RWPE2 (cell line): ENCODE measurements at regions not wholly inside any gene's neighbourhood (a gene's known extent, or its start where the extent isn't known, plus 50 kb on each side); places are given as distances from the start of the nearest gene placed in this dataset.

Source experiments
- ATAC-seq: fragments of 200-7000 bp; cut with Tn5 transposase; 3 replicates; pipeline ENCODE4 v1.9.1; 2021; ENCODE audit warnings: low read depth
- DNase-seq: peaks from one replicate; pipeline ENCODE4 v3.0.0-alpha.2; 2020; ENCODE audit warnings: low spot score
- H3K27ac ChIP-seq: fragments of 450-650 bp; 2 replicates; pipeline ENCODE4 v1.5.1; 2017; ENCODE audit warnings: mild to moderate bottlenecking; ENCODE audit not compliant: poor library complexity, severe bottlenecking
- H3K27me3 ChIP-seq: fragments of 250-450 bp; sonication (Bioruptor Pico); 2 replicates; pipeline ENCODE4 v1.5.1; 2021; ENCODE audit warnings: mild to moderate bottlenecking, moderate library complexity; ENCODE audit not compliant: insufficient read depth, poor library complexity, severe bottlenecking
- H3K36me3 ChIP-seq: fragments of 250-450 bp; sonication (Bioruptor Pico); 2 replicates; pipeline ENCODE4 v1.5.1; 2020; ENCODE audit warnings: low read depth, mild to moderate bottlenecking, moderate library complexity
- H3K4me1 ChIP-seq: fragments of 250-450 bp; sonication (Bioruptor Pico); 2 replicates; pipeline ENCODE4 v1.5.1; 2021; ENCODE audit warnings: mild to moderate bottlenecking, moderate library complexity; ENCODE audit not compliant: insufficient read depth, poor library complexity, severe bottlenecking
- H3K4me3 ChIP-seq: fragments of 250-450 bp; sonication (Bioruptor Pico); 2 replicates; pipeline ENCODE4 v1.5.1; 2021; ENCODE audit warnings: mild to moderate bottlenecking, moderate library complexity; ENCODE audit not compliant: severe bottlenecking
- H3K9me3 ChIP-seq: fragments of 250-450 bp; sonication (Bioruptor Pico); 2 replicates; pipeline ENCODE4 v1.5.1; 2021; ENCODE audit warnings: mild to moderate bottlenecking, moderate library complexity; ENCODE audit not compliant: severe bottlenecking
- CTCF ChIP-seq: fragments of 450-650 bp; IDR thresholded peaks from one replicate; pipeline ENCODE4 v1.5.1; 2017; ENCODE audit warnings: mild to moderate bottlenecking, moderate library complexity; ENCODE audit not compliant: poor library complexity, severe bottlenecking

- Histone ChIP-seq H3K36me3 (no peaks in the 10 kb centered on the region), H3K4me1 (peaks cover 23% of the 10 kb centered on the region), H3K27me3 (no peaks in the 10 kb centered on the region), H3K27ac (peak overlapping the region; percentile 88), H3K9me3 (no peaks in the 10 kb centered on the region), H3K4me3 (no peak overlapping the region)
- no peak for DNase-seq
- no peak for TF ChIP-seq CTCF
- no peak for ATAC-seq
These were observed 455.3 kb downstream of the MEIS1 start for GRCh38 chr2:66890166-66890742.

- H3K27ac ChIP-seq = no peak overlapping the region
- H3K36me3 ChIP-seq = no peaks in the 10 kb centered on the region
- DNase-seq = no peak
- peaks cover 4% of the 10 kb centered on the region for H3K4me1 ChIP-seq
- no peak for TF ChIP-seq CTCF
- no peak for ATAC-seq
- no peaks in the 10 kb centered on the region for H3K9me3 ChIP-seq
- H3K4me3 ChIP-seq = no peak overlapping the region
- H3K27me3 ChIP-seq = no peaks in the 10 kb centered on the region
These were observed 460.3 kb downstream of the MEIS1 start for GRCh38 chr2:66895206-66895605.

DNA sequence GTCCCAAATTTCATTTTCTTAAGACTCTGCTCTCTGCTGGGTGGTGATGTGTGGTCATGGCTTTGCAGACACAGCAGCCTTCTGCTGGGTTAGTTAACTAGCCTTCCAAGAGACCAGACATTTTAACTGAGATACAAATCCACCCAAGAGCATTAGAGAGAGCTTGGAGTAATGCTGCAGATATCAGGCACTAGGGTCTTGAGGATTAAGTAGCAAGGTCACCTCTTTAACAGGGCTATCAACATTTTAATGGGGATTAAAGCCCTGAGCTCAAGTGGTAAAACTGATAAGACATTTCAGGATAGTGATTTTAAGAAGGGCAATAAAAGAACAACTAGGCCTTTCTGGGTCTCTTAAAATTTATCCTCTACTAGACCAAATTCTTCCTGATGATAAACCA is 461.2 kb downstream of the MEIS1 start:
- ATAC-seq (no peak), DNase-seq (no peak)
- no peaks in the 10 kb centered on the region for H3K4me1 ChIP-seq
- H3K27me3 ChIP-seq = no peaks in the 10 kb centered on the region
- H3K9me3 ChIP-seq = no peaks in the 10 kb centered on the region
- no peaks in the 10 kb centered on the region for H3K36me3 ChIP-seq
- no peak overlapping the region for H3K4me3 ChIP-seq
- no peak overlapping the region for H3K27ac ChIP-seq
- TF ChIP-seq CTCF = no peak

- H3K9me3 ChIP-seq = no peaks in the 10 kb centered on the region
- no peak for TF ChIP-seq CTCF
- no peaks in the 10 kb centered on the region for H3K4me1 ChIP-seq
- no peak overlapping the region for H3K27ac ChIP-seq
- H3K27me3 ChIP-seq = no peaks in the 10 kb centered on the region
- H3K4me3 ChIP-seq = no peak overlapping the region
- DNase-seq (no peak), ATAC-seq (no peak)
- H3K36me3 ChIP-seq = no peaks in the 10 kb centered on the region
These were observed 462.3 kb downstream of the MEIS1 start for GRCh38 chr2:66897181-66897580.

GRCh38 chr2:66897691-66898150 is 462.8 kb downstream of the MEIS1 start:
- Histone ChIP-seq H3K36me3 (no peaks in the 10 kb centered on the region), H3K4me1 (no peaks in the 10 kb centered on the region), H3K9me3 (no peaks in the 10 kb centered on the region), H3K27me3 (no peaks in the 10 kb centered on the region), H3K27ac (no peak overlapping the region), H3K4me3 (no peak overlapping the region)
- DNase-seq (no peak), ATAC-seq (no peak)
- TF ChIP-seq CTCF = no peak
